HFFc6 (cell line): ENCODE measurements at regions not wholly inside any gene's neighbourhood (a gene's known extent, or its start where the extent isn't known, plus 50 kb on each side); places are given as distances from the start of the nearest gene placed in this dataset.

ENCODE experiments used
- DNase-seq: peaks from one replicate; pipeline ENCODE4 v3.0.0-alpha.2; 2018
- H3K27ac Mint-ChIP-seq: 2 replicates; pipeline ENCODE4 v1.8.0; 2020; ENCODE audit warnings: mild to moderate bottlenecking, mixed read lengths
- H3K27me3 Mint-ChIP-seq: 2 replicates; pipeline ENCODE4 v1.8.0; 2021; ENCODE audit warnings: mild to moderate bottlenecking, moderate library complexity, mixed read lengths; ENCODE audit not compliant: insufficient read depth
- H3K36me3 Mint-ChIP-seq: 2 replicates; pipeline ENCODE4 v1.8.0; 2021; ENCODE audit warnings: low read depth, mixed read lengths
- H3K4me1 Mint-ChIP-seq: 2 replicates; pipeline ENCODE4 v1.8.0; 2020; ENCODE audit warnings: low read depth, mixed read lengths
- H3K4me3 Mint-ChIP-seq: 2 replicates; pipeline ENCODE4 v1.8.0; 2020; ENCODE audit warnings: mild to moderate bottlenecking, moderate library complexity, mixed read lengths
- H3K9me3 Mint-ChIP-seq: 2 replicates; pipeline ENCODE4 v1.8.0; 2020; ENCODE audit warnings: mild to moderate bottlenecking, mixed read lengths
- TF ChIP-seq, protein P1 (sequence below): fragments of 200-600 bp; sonication (generic); IDR thresholded peaks from 2 replicates; pipeline ENCODE4 v1.5.0; 2021; ENCODE audit warnings: antibody characterized with exemption, mild to moderate bottlenecking

DNA sequence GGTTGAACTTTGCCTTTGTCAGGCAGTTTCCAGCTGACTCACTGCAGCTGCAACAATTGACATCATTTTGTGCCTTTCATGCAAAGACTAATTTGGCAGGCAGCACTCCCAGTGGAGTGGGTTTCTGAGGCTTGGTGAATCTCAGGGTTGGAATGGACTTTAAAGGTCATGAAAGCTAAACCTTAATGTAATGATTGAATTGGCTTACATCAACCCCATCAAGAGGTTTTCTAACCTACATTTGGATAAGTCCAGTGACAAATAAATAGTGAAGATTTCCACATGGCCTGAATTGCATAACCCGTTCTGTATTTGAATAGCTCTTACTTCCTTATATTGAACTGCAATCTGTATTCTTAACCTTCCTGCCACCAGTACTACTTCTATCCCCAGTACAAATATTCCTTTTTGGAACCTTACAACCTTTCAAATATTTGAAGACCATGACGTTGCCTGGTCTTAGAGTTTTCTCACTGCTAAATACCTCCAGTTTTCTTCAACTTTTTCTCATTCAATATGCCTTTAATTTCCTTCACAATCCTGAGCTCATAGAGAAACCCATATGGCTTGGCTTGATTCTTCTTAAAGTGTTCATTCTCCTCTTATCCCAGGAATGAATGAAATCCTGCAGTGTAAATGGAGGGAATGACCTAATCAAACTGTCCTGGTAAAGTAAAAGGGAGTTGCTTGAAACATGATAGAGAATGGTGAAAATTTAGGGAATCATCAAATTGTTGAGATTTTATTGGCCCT is 168.1 kb upstream of the NOVA1 start:
- no peak overlapping the region for H3K4me3 Mint-ChIP-seq
- TF ChIP-seq, protein P1, sequence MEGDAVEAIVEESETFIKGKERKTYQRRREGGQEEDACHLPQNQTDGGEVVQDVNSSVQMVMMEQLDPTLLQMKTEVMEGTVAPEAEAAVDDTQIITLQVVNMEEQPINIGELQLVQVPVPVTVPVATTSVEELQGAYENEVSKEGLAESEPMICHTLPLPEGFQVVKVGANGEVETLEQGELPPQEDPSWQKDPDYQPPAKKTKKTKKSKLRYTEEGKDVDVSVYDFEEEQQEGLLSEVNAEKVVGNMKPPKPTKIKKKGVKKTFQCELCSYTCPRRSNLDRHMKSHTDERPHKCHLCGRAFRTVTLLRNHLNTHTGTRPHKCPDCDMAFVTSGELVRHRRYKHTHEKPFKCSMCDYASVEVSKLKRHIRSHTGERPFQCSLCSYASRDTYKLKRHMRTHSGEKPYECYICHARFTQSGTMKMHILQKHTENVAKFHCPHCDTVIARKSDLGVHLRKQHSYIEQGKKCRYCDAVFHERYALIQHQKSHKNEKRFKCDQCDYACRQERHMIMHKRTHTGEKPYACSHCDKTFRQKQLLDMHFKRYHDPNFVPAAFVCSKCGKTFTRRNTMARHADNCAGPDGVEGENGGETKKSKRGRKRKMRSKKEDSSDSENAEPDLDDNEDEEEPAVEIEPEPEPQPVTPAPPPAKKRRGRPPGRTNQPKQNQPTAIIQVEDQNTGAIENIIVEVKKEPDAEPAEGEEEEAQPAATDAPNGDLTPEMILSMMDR, result no peak
- no peaks in the 10 kb centered on the region for H3K27me3 Mint-ChIP-seq
- no peaks in the 10 kb centered on the region for H3K4me1 Mint-ChIP-seq
- H3K9me3 Mint-ChIP-seq, result peaks cover 31% of the 10 kb centered on the region
- H3K36me3 Mint-ChIP-seq, result no peaks in the 10 kb centered on the region; the same call in 1 of the 2 replicates
- H3K27ac Mint-ChIP-seq, result no peak overlapping the region
- no peak for DNase-seq

DNA sequence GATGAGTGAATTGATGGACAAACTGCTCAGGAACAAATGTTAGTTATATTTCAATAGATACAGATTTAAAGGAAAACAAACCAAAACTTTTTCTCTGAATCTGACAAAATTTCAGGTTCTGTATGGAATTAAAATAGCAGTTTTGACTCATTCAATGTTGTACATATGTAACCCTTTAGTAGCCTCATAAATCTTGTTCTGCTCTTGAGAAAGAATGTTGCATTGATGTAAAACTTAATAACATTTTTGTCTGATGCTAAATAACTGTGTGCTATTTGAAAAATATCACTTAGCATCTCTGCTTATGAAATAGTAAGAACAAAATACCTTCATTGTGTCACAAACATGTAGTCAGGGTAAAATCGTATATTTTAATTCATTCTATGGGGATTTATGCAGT is 168.9 kb upstream of the NOVA1 start:
- no peak for DNase-seq
- H3K4me1 Mint-ChIP-seq, result no peaks in the 10 kb centered on the region
- H3K27ac Mint-ChIP-seq, result no peak overlapping the region
- H3K9me3 Mint-ChIP-seq, result peaks cover 30% of the 10 kb centered on the region
- no peaks in the 10 kb centered on the region; the same call in 1 of the 2 replicates for H3K36me3 Mint-ChIP-seq
- no peak overlapping the region for H3K4me3 Mint-ChIP-seq
- no peaks in the 10 kb centered on the region for H3K27me3 Mint-ChIP-seq
- TF ChIP-seq, protein P1, result no peak

DNA sequence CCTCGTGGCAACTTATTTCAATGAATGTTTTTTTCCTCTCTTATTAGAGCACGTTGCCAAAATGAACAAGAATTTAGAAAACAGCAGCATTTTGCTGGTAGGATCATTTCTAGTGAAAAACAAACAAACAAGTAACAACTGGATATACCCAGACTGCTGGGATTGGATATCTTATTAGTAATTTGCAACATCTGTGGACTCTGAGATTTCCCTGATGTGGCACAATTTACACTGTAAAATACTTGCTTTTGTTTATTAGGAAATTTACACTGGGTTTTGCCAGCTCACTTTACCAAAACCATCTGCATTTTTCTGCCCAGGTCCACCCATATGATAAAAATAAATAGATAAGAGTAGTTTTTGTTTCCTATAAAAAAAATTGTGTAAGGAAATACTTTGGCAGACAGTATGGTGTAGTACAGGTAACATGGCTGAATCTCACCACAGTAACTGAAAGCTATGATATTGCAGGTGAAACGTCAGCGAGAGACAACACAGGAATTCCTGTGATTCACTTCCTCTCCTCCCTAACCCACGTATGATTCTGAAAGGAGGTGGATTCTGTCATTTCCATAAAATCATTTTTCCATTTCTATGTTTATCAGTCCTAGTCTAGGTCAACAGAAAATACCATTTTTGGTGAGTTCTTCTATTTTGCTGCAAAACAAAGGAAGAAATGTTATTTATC is 176.2 kb upstream of the NOVA1 start:
- no peak overlapping the region for H3K27ac Mint-ChIP-seq
- no peaks in the 10 kb centered on the region; the same call in 1 of the 2 replicates for H3K36me3 Mint-ChIP-seq
- H3K4me1 Mint-ChIP-seq, result no peaks in the 10 kb centered on the region
- H3K27me3 Mint-ChIP-seq, result no peaks in the 10 kb centered on the region
- no peak for DNase-seq
- TF ChIP-seq, protein P1, result no peak
- peaks cover 15% of the 10 kb centered on the region for H3K9me3 Mint-ChIP-seq
- H3K4me3 Mint-ChIP-seq, result no peak overlapping the region

DNA sequence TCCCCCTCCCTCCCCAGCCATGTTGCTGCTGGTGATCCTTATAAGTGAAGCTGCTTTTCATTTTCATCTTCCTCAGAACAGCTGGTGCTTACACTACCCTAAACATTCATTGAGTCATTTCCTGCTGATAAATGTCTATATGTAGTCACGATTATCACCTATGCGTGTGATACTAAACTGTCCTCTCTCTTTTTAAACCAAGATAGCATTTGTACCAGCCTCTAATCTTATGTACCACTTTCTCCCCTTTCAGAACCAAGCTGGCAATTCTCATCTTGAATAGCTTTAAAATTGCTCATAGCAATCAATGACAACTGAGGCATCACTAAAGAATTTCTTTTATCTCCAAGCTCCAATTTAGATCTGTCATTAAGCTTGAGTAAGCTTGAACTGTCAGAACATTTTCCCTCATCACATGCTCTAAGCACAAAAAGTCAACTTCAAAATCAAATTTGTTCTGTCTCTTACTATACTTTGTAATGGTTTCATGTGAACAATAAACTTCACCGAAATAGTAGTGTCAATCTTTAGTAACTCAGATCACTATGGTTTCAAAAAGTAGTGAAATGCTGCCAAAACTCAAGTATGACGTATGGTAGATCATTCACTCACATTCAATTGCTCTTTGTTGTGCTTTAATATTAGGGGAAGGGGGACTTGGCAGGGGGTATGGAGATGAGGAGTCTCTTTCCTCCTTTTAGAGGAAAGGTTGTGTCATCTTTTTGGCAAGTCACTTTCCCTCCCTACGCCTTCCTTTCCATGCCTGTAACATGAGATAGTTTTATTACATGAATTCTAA is 178.1 kb upstream of the NOVA1 start:
- peaks cover 5% of the 10 kb centered on the region for H3K9me3 Mint-ChIP-seq
- TF ChIP-seq, protein P1, result no peak
- H3K4me3 Mint-ChIP-seq, result no peak overlapping the region
- no peak overlapping the region for H3K27ac Mint-ChIP-seq
- no peaks in the 10 kb centered on the region for H3K27me3 Mint-ChIP-seq
- H3K36me3 Mint-ChIP-seq, result no peaks in the 10 kb centered on the region
- DNase-seq, result no peak
- no peaks in the 10 kb centered on the region for H3K4me1 Mint-ChIP-seq

DNA sequence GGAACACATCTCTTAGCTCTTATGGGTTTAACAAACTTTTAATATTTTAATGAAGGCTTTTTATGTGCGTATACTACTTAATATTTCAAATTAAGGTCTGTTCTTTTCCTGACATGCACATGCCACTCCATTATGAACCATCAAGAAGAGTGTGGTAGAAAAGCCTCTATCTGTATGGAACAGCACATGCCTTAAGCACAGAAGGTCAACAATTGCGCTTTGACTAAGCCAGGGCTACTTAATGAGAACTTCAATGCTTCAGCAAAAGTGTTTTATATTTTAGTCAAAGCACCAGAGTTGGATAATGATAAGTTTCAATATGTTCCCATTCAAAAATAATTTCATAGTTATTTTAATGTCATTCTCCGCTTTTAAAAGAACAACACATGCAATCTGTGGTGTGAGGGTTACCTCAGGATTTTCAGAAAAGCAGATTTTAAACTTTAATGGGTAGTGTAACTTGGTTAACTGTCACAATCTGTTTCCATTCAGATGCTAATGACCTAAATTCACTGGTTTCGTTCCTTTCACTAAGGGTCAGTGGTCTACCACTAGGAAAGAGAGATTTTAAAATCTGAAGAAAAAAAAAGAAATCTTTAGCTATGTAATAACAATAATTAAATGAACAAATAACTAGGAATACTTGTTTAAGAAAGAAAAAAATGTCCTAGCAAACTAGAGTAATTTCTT is 193.4 kb upstream of the NOVA1 start:
- Mint-ChIP-seq H3K4me1 (no peaks in the 10 kb centered on the region), H3K4me3 (no peak overlapping the region), H3K9me3 (peaks cover 68% of the 10 kb centered on the region), H3K27me3 (no peaks in the 10 kb centered on the region), H3K36me3 (no peaks in the 10 kb centered on the region), H3K27ac (no peak overlapping the region)
- DNase-seq, result no peak
- TF ChIP-seq, protein P1, result no peak
